ENCODE measurements at regions not wholly inside any gene's neighbourhood (a gene's known extent, or its start where the extent isn't known, plus 50 kb on each side); places are given as distances from the start of the nearest gene placed in this dataset.

GRCh38 chr1:181150273-181150672 lies 61.8 kb downstream of the IER5 start:
- TF ChIP-seq POLR2AphosphoS5 (IDR thresholded peaks at IDR 0.05; ENCODE audit: low read depth, low read length) (no peak), ZGPAT (CRISPR knock-in tag; IDR thresholded peaks at IDR 0.05) (no peak)
